ENCODE measurements at regions not wholly inside any gene's neighbourhood (a gene's known extent, or its start where the extent isn't known, plus 50 kb on each side); places are given as distances from the start of the nearest gene placed in this dataset.

DNA sequence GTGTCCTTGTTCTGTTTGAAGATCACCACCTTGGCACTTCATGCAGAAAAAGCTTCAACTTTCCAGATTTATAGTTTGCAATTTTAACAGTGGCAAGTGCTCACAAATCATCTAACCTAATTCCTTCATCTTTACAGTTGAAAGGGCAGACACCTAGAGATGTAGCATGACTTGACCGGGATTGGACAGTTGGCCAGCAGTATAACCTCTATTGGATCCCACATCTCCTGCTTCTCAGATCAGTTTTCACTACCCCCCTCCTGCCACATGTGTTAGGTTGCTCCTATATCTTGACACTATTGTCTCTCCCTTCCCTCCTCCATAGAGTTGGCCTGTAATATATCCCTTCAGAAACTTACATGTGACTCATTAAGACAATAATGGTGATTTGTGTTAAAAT, 206.0 kb upstream of the SEMA6D start:
- no peak for TF ChIP-seq EZH2 (IDR thresholded peaks at IDR 0.05; ENCODE audit: borderline replicate concordance, insufficient read depth, low read depth, low read length, poor library complexity, severe bottlenecking)
- TF ChIP-seq, protein P1, sequence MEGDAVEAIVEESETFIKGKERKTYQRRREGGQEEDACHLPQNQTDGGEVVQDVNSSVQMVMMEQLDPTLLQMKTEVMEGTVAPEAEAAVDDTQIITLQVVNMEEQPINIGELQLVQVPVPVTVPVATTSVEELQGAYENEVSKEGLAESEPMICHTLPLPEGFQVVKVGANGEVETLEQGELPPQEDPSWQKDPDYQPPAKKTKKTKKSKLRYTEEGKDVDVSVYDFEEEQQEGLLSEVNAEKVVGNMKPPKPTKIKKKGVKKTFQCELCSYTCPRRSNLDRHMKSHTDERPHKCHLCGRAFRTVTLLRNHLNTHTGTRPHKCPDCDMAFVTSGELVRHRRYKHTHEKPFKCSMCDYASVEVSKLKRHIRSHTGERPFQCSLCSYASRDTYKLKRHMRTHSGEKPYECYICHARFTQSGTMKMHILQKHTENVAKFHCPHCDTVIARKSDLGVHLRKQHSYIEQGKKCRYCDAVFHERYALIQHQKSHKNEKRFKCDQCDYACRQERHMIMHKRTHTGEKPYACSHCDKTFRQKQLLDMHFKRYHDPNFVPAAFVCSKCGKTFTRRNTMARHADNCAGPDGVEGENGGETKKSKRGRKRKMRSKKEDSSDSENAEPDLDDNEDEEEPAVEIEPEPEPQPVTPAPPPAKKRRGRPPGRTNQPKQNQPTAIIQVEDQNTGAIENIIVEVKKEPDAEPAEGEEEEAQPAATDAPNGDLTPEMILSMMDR (IDR thresholded peaks at IDR 0.05), result no peak
- Histone ChIP-seq H3K4me2 (replicated peaks; ENCODE audit: low read depth, low read length, poor library complexity, severe bottlenecking) (no peak overlapping the region), H3K9me3 (ENCODE audit: control extremely low read depth in 1 of 3, control insufficient read depth in 2 of 3, insufficient read depth in 1 of 3, low read length in 2 of 3) (no peaks in the 10 kb centered on the region), H4K20me1 (ENCODE audit: control insufficient read depth, insufficient read depth, low read length, poor library complexity, severe bottlenecking) (no peaks in the 10 kb centered on the region), H3K4me1 (ENCODE audit: control insufficient read depth in 2 of 2, insufficient read depth in 2 of 2, low read length in 2 of 2) (no peaks in the 10 kb centered on the region), H3K27me3 (replicated peaks in 1 of 4; ENCODE audit: control extremely low read depth in 1 of 4, control insufficient read depth in 3 of 4, insufficient read depth in 4 of 4, low read length in 3 of 4) (no peaks in the 10 kb centered on the region), H3K27ac (ENCODE audit: low read length in 2 of 2) (no peak overlapping the region), H3K36me3 (replicated peaks in 1 of 2; ENCODE audit: control extremely low read depth in 1 of 2, control insufficient read depth in 1 of 2, extremely low read depth in 1 of 2, insufficient read depth in 2 of 2, low read length in 1 of 2) (no peaks in the 10 kb centered on the region), H3K79me2 (ENCODE audit: control insufficient read depth, insufficient read depth, low read length) (no peaks in the 10 kb centered on the region), H3K4me3 (ENCODE audit: control extremely low read depth in 1 of 5, extremely low read depth in 1 of 5, insufficient read depth in 1 of 5, low read depth in 2 of 5, low read length in 4 of 5) (no peak overlapping the region), H3K9ac (ENCODE audit: low read length) (no peak overlapping the region), H2AFZ (ENCODE audit: insufficient read depth, low read depth, low read length, poor library complexity, severe bottlenecking) (no peak overlapping the region)
- 100% methylated on average over 1 of the region's 1 CpG for WGBS (ENCODE audit: insufficient coverage)
- DNase-seq (no peak), ATAC-seq (ENCODE audit: low read depth) (no peak)
- ChIA-PET POLR2A (no interaction called here), CTCF (no interaction called here)
- Mint-ChIP-seq H3K27ac (no peak overlapping the region), H3K27me3 (no peaks in the 10 kb centered on the region), H3K4me3 (no peak overlapping the region), H3K4me1 (no peaks in the 10 kb centered on the region), H3K9me3 (ENCODE audit: insufficient read depth) (no peaks in the 10 kb centered on the region)
- intact Hi-C loops (cut with micrococcal nuclease), result no loop called here

DNA sequence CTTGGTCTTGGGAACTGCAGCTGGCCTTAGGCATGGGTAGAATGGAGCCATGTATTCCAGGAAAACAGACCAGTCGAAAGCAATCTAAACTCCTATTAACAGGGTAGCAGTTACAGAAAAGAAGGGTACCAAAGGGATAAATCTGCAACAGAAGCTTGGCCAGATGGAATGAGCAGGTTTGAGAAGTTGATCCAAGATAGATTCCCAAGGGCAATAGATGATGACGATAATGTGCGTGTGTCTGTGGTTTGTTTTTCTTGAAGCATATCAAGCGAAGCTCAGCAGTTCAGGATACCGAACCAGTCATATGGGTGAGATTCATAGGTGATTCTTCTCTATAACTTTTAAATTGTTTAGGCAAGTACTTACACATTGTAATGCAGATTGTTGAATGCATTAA, 203.8 kb upstream of the SEMA6D start:
- TF ChIP-seq, protein P1 (IDR thresholded peaks at IDR 0.05), result no peak
- TF ChIP-seq EZH2 (IDR thresholded peaks at IDR 0.05; ENCODE audit: borderline replicate concordance, insufficient read depth, low read depth, low read length, poor library complexity, severe bottlenecking), result no peak
- intact Hi-C loops (cut with micrococcal nuclease), result no loop called here
- Histone ChIP-seq H3K27me3 (replicated peaks in 1 of 4; ENCODE audit: control extremely low read depth in 1 of 4, control insufficient read depth in 3 of 4, insufficient read depth in 4 of 4, low read length in 3 of 4) (no peaks in the 10 kb centered on the region), H3K36me3 (replicated peaks in 1 of 2; ENCODE audit: control extremely low read depth in 1 of 2, control insufficient read depth in 1 of 2, extremely low read depth in 1 of 2, insufficient read depth in 2 of 2, low read length in 1 of 2) (no peaks in the 10 kb centered on the region), H4K20me1 (ENCODE audit: control insufficient read depth, insufficient read depth, low read length, poor library complexity, severe bottlenecking) (no peaks in the 10 kb centered on the region), H3K27ac (ENCODE audit: low read length in 2 of 2) (no peak overlapping the region), H3K4me1 (ENCODE audit: control insufficient read depth in 2 of 2, insufficient read depth in 2 of 2, low read length in 2 of 2) (no peaks in the 10 kb centered on the region), H3K9ac (ENCODE audit: low read length) (no peak overlapping the region), H2AFZ (ENCODE audit: insufficient read depth, low read depth, low read length, poor library complexity, severe bottlenecking) (no peak overlapping the region), H3K9me3 (ENCODE audit: control extremely low read depth in 1 of 3, control insufficient read depth in 2 of 3, insufficient read depth in 1 of 3, low read length in 2 of 3) (no peaks in the 10 kb centered on the region), H3K4me2 (replicated peaks; ENCODE audit: low read depth, low read length, poor library complexity, severe bottlenecking) (no peak overlapping the region), H3K4me3 (ENCODE audit: control extremely low read depth in 1 of 5, extremely low read depth in 1 of 5, insufficient read depth in 1 of 5, low read depth in 2 of 5, low read length in 4 of 5) (no peak overlapping the region), H3K79me2 (ENCODE audit: control insufficient read depth, insufficient read depth, low read length) (no peaks in the 10 kb centered on the region)
- no peak overlapping the region for H3K4me3 Mint-ChIP-seq
- no peaks in the 10 kb centered on the region for H3K4me1 Mint-ChIP-seq
- ChIA-PET CTCF (no interaction called here), POLR2A (no interaction called here)
- no peak for DNase-seq
- no peaks in the 10 kb centered on the region for H3K27me3 Mint-ChIP-seq
- 97% methylated on average over 3 of the region's 5 CpGs for WGBS (ENCODE audit: insufficient coverage)
- H3K9me3 Mint-ChIP-seq (ENCODE audit: insufficient read depth), result no peaks in the 10 kb centered on the region
- ATAC-seq (ENCODE audit: low read depth), result no peak
- H3K27ac Mint-ChIP-seq, result no peak overlapping the region

Measured in B cell (primary cell).